ENCODE measurements at regions not wholly inside any gene's neighbourhood (a gene's known extent, or its start where the extent isn't known, plus 50 kb on each side); places are given as distances from the start of the nearest gene placed in this dataset.

DNA sequence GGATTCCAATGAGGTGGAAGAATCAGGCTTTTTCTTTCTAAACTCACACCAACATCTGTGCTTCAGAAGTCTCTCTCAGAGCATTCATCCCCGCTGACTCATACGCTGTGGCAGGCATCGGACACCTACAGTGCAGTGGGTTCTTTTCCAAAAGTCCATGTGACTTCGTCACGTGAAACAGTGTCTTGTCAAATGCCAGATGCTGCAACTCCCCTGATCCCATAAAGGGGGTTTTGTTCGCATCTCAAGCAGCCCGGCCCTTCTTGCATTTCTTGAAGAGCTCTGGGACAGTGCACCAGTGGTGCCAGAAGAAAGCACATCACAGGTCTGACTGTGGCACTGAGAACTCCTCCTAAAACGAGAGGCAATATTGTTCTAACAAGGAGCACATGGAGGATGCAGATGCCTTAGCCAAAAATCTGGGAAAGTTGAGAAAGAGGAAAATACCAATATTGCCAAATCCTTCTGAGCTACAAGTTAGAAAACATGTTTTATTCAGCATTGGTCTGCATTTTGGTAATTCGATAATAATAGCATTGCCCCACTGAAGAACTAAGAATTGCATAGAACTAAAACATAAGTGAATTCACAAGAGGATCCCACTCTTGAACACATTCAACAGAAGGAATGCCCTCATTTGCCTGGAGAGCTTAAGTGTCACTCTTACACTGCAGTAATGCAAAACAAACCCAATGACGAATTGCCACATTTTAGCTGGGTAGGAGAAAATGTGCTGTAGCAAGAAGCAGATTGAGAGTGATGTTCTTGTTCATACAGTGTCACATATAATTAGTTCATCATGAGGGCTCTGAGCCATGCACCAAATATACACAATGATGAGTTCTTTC, 204.4 kb downstream of the CXCL12 start:
- Mint-ChIP-seq H3K4me3 (no peak overlapping the region), H3K27me3 (peaks cover 11% of the 10 kb centered on the region), H3K4me1 (no peaks in the 10 kb centered on the region), H3K9me3 (no peaks in the 10 kb centered on the region), H3K27ac (no peak overlapping the region), H3K36me3 (ENCODE audit: low read depth) (no peaks in the 10 kb centered on the region)
- ATAC-seq (replicated peaks): no peak

DNA sequence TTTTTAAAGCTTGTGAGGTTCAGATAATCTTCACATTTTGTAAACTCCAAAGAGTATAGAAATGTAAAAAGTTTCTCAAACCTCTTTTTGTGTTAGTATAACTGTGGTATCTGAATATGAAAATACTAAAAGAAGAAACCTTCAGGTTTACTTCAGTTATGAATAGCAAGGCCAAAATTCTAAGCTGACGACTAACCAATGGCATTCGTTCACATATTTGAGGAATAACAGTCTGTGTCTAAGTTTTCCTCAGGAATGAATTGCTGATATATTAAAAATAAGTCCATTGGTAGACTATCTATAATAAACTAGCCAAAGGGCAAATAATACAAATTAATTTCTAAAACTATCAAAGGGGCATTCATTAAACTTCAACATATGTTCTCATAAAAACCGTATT, 206.0 kb downstream of the CXCL12 start:
- no peak overlapping the region for H3K4me3 Mint-ChIP-seq
- H3K27me3 Mint-ChIP-seq: peaks cover 3% of the 10 kb centered on the region
- no peak overlapping the region for H3K27ac Mint-ChIP-seq
- H3K4me1 Mint-ChIP-seq: no peaks in the 10 kb centered on the region
- H3K9me3 Mint-ChIP-seq: no peaks in the 10 kb centered on the region
- ATAC-seq (replicated peaks): no peak
- no peaks in the 10 kb centered on the region for H3K36me3 Mint-ChIP-seq (ENCODE audit: low read depth)

DNA sequence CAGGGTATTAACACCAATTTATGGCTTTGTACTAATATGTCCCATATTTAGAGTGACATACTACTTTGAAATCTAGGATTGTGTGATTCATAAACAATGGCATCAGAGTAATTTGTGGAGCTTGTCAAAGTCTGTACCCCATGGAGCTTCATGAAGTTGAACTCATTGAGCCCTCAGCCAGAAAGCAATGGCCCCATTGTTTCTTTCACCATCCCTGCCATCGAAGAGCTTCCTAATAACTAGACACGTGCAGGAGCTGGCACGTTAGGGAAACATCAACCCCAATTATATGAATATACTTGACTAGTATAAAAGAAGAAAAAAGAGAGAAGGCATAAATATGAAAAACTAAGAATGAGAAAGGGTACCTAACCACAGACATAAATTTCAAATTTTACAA, 206.6 kb downstream of the CXCL12 start:
- Mint-ChIP-seq H3K4me3 (no peak overlapping the region), H3K27ac (no peak overlapping the region), H3K4me1 (no peaks in the 10 kb centered on the region), H3K9me3 (no peaks in the 10 kb centered on the region), H3K27me3 (peaks cover 3% of the 10 kb centered on the region), H3K36me3 (ENCODE audit: low read depth) (no peaks in the 10 kb centered on the region)
- no peak for ATAC-seq (replicated peaks)

DNA sequence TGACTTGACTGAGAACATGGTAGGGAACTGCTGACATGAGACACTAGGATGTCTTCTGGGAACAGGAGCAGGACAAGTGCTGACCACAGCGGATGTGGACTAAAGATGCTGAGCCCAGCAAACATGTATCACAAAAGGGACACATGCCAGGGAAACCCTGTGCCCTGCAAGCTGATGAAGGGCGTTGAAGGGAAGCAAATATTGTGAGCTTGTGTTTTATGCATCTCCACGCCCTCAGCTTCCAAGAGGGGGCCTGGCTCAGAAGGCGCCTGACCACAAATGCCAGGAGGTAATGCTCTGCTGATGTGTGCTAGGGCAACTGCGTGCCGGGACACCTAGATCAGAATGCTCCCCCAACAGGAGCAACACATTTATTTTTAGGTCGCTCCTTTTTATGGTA, 207.3 kb downstream of the CXCL12 start:
- no peak overlapping the region for H3K4me3 Mint-ChIP-seq
- H3K27me3 Mint-ChIP-seq: peaks cover 3% of the 10 kb centered on the region
- no peaks in the 10 kb centered on the region for H3K9me3 Mint-ChIP-seq
- H3K36me3 Mint-ChIP-seq (ENCODE audit: low read depth): no peaks in the 10 kb centered on the region
- no peaks in the 10 kb centered on the region for H3K4me1 Mint-ChIP-seq
- ATAC-seq (replicated peaks): no peak
- no peak overlapping the region for H3K27ac Mint-ChIP-seq

DNA sequence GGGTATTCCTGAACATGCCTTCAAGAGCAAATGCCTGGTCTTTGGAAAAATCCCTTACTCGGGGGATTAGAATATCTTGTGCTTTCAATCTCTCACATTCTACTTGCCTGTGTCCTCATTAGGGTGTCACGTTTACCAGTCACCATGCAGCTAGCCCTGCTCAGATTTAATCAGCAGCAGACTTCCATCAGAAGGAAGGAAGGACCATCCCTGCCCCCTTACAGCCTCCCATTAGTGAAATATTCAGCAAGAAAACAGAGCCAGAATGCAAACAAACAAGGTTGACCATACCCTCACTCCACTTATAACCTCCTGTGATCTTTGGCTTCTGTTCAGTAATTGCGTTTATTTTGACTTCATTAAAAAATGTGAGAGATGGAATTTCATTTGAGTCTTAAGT, 208.6 kb downstream of the CXCL12 start:
- Mint-ChIP-seq H3K9me3 (no peaks in the 10 kb centered on the region), H3K27me3 (peaks cover 6% of the 10 kb centered on the region), H3K27ac (no peak overlapping the region), H3K36me3 (ENCODE audit: low read depth) (no peaks in the 10 kb centered on the region), H3K4me3 (no peak overlapping the region), H3K4me1 (no peaks in the 10 kb centered on the region)
- ATAC-seq (replicated peaks): no peak

DNA sequence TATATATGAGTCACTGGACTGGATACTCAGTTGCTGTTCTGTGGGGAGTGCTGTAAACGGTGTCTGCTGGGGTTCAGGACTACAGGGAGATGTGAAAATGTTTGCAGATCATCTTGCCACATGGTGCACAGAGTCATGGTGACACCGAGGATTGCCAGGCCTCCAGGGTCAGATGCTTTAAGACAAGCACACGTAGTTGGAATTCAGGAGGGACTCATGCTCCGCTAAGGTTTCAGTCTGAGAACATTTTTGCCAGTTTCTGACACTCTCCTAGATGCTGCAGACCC, 211.3 kb downstream of the CXCL12 start:
- no peak overlapping the region for H3K27ac Mint-ChIP-seq
- H3K4me1 Mint-ChIP-seq: no peaks in the 10 kb centered on the region
- no peaks in the 10 kb centered on the region for H3K9me3 Mint-ChIP-seq
- peaks cover 9% of the 10 kb centered on the region for H3K27me3 Mint-ChIP-seq
- ATAC-seq (replicated peaks): no peak
- H3K4me3 Mint-ChIP-seq: no peak overlapping the region
- H3K36me3 Mint-ChIP-seq (ENCODE audit: low read depth): no peaks in the 10 kb centered on the region

DNA sequence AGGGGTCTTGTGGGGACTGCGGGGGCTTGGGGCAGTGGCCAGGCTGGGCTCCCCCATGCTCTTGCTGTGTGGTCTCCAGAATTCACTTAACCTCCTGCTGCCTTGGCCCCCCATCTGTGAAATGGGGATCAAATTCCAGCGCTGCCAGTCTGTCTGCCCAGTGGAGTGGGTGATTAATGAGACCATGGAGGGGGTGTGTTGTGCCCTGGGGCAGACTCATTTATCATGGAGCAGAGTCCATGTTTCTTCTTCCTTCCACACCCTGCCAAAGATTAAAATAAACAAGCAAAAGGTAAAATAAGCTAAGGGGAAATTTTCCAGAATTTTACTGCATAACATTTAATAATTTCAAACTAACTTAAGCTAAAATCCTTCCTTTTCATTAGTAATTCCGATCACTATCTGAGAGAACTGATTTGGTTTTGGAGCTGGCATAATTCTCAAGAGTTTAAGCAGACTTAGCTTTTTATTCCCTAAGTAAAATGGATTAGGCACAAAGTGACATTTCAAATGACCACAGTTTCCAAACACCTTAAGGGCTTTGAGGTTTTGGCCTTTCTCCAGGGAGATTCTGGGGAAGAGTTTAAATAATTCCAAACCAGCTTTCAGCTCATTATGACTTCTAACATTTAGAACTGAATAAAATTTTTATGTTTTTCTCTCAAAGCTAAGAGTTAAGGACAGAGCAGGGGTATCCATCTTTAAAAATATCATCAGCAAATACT, 211.9 kb downstream of the CXCL12 start:
- H3K4me1 Mint-ChIP-seq: no peaks in the 10 kb centered on the region
- peaks cover 13% of the 10 kb centered on the region for H3K27me3 Mint-ChIP-seq
- H3K36me3 Mint-ChIP-seq (ENCODE audit: low read depth): no peaks in the 10 kb centered on the region
- no peak overlapping the region for H3K27ac Mint-ChIP-seq
- H3K4me3 Mint-ChIP-seq: no peak overlapping the region
- no peak for ATAC-seq (replicated peaks)
- H3K9me3 Mint-ChIP-seq: no peaks in the 10 kb centered on the region

DNA sequence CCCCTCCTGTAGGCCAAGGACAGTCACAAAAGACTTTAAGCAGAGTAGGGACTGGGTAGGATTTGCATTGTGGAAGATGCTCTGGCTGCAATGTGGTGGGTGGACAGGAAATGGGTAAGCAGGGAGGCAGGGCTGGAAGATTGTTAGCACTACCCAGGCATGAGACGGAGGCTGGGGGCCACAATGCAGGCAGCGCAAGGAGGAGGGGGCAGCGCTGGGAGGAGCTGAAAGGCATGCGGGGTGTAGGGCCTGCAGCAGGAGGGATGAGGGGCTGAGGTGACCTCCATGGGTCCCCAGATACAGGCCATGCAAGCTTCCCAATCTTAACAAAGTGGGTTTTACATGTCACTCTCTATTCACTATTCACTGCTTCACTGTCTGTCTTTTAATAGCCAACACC, 213.1 kb downstream of the CXCL12 start:
- Mint-ChIP-seq H3K27ac (no peak overlapping the region), H3K9me3 (no peaks in the 10 kb centered on the region), H3K36me3 (ENCODE audit: low read depth) (no peaks in the 10 kb centered on the region), H3K4me3 (no peak overlapping the region), H3K27me3 (peaks cover 17% of the 10 kb centered on the region), H3K4me1 (no peaks in the 10 kb centered on the region)
- ATAC-seq (replicated peaks): no peak

DNA sequence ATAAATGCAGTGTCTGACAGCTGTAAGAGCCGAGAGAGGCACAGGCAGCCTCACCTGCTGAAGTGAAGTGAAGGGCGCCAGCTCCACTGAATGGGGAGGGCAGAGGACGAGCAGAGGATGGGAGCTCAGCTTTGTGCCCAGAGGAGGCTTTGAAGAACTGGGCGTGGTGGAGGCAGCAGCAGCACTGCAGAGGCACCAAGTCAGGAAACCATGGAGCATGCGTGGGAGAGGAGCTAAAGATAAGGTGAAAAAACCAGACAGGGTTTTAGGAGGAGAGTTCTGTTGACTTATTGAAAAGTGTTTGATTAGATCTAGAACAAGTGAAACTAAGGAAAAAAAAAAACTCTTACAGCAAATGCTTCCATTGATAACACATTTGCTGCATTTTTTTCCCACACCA, 216.4 kb downstream of the CXCL12 start:
- H3K27ac Mint-ChIP-seq: no peak overlapping the region
- H3K36me3 Mint-ChIP-seq (ENCODE audit: low read depth): no peaks in the 10 kb centered on the region
- peaks cover 17% of the 10 kb centered on the region for H3K27me3 Mint-ChIP-seq
- ATAC-seq (replicated peaks): no peak
- H3K4me1 Mint-ChIP-seq: no peaks in the 10 kb centered on the region
- no peak overlapping the region for H3K4me3 Mint-ChIP-seq
- no peaks in the 10 kb centered on the region for H3K9me3 Mint-ChIP-seq

DNA sequence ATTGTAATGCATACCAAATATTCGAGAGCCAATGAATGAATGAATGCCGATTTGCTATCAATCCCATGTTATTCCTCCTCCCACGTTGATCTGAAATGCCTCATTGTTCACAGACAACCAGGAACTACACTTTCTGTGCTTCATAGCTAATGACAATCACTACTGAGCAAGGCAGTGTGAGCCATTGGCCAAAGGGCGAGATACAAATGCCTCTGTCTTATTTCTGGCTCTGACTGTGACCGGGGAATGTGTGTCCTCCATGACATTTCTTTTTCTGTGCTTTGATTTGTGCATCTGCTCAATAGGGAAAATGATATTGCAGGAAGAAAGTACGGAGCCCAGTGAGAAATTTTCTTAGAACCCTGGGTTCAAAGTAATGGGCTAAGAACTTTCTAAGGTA, 217.1 kb downstream of the CXCL12 start:
- no peak for ATAC-seq (replicated peaks)
- no peak overlapping the region for H3K4me3 Mint-ChIP-seq
- peaks cover 17% of the 10 kb centered on the region for H3K27me3 Mint-ChIP-seq
- H3K27ac Mint-ChIP-seq: no peak overlapping the region
- no peaks in the 10 kb centered on the region for H3K9me3 Mint-ChIP-seq
- no peaks in the 10 kb centered on the region for H3K4me1 Mint-ChIP-seq
- no peaks in the 10 kb centered on the region for H3K36me3 Mint-ChIP-seq (ENCODE audit: low read depth)

DNA sequence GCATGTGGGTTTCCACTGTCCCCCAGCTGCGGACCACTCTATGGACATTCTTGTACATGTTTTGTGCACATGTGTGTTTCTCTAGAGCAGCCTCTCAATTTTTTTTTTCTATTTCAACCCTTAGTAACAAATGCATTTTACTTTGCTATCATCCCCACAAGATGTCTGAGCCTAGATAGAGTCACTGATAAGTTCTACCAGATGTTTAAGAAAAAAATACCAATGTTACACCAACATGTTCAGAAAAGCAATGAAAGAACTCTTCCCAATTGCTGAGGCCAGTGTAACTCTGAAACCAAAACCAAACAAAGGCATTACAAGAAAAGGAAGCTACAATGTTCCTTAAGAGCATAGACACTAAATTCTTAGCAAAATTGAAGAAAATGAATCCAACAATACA, 218.5 kb downstream of the CXCL12 start:
- Mint-ChIP-seq H3K27me3 (peaks cover 16% of the 10 kb centered on the region), H3K9me3 (no peaks in the 10 kb centered on the region), H3K27ac (no peak overlapping the region), H3K4me1 (no peaks in the 10 kb centered on the region), H3K36me3 (ENCODE audit: low read depth) (no peaks in the 10 kb centered on the region), H3K4me3 (no peak overlapping the region)
- ATAC-seq (replicated peaks): no peak

DNA sequence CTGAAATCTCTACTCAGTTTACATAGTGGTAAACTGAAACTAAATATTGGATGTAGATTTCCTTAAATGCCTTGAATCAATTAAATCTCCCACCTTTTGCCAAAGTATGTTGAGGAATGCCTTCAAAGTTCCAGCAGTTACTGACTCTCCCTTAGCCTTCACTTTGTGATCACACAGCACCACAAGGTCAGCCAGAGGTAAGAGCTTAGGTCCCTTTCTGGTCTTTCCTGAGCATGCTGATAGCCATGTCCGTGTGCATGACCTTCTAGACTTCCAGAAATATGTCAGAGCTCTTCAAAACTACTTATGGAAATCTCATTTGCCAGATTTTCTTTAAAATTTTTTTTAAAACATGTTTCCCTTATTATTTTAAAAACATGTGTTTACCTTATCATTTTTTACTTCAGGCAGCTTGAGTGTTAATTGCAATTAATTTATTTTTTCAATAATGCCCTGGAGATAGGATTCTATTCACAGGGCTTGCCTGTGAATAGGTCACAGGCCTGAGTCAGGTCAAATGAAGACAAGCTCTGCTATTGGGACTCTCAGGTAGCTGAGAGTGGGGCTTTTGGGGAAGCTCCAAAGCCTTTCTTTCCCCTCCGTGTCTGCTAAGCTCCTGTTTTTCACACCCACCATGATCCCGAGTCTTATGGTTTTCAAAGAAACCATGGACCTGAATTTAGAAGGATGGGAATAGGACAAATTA, 220.5 kb downstream of the CXCL12 start:
- Mint-ChIP-seq H3K9me3 (no peaks in the 10 kb centered on the region), H3K4me3 (no peak overlapping the region), H3K36me3 (ENCODE audit: low read depth) (no peaks in the 10 kb centered on the region), H3K4me1 (no peaks in the 10 kb centered on the region), H3K27ac (no peak overlapping the region), H3K27me3 (peaks cover 8% of the 10 kb centered on the region)
- ATAC-seq (replicated peaks): no peak

DNA sequence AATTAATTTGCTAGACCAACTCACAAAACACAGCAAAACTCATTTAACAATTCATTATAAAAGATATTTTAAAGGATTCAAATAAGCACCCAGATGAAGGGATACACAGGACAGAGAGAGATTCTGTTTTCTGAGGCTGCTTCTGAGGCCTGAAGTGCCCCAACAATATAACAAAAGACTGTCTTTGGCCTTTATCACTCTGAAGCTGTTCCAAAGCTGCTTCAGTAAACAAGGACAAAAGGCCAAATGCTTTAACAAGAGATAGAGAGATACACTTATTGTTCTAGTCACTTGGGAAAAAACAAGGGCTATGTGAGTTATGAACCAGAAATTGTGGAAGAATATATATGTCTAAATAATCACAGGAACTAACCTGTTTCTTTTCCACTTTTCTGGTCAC, 223.7 kb downstream of the CXCL12 start:
- Mint-ChIP-seq H3K9me3 (no peaks in the 10 kb centered on the region), H3K27ac (peak overlapping the region; percentile 5), H3K36me3 (ENCODE audit: low read depth) (no peaks in the 10 kb centered on the region), H3K4me1 (no peaks in the 10 kb centered on the region), H3K27me3 (no peaks in the 10 kb centered on the region), H3K4me3 (no peak overlapping the region)
- no peak for ATAC-seq (replicated peaks)

DNA sequence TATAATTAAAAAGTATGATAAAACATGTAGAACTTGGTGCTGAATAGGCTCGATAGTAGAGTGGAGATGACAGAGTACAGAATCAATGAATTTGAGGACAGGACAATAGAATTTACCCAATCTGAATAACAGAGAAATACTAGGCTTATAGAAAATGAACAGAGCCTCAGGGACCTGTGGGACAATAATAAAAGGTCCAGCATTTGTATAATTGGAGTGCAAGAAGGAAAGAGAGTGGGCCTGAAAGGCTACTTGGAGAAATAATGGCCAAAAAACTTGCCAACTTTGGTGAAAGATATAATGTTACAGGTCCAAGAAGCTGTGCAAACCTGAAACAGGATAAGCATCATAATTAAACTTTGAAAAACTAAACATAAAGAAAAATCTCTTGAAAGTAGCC, 227.3 kb downstream of the CXCL12 start:
- Mint-ChIP-seq H3K4me3 (no peak overlapping the region), H3K27ac (no peak overlapping the region), H3K9me3 (no peaks in the 10 kb centered on the region), H3K27me3 (no peaks in the 10 kb centered on the region), H3K4me1 (no peaks in the 10 kb centered on the region), H3K36me3 (ENCODE audit: low read depth) (no peaks in the 10 kb centered on the region)
- no peak for ATAC-seq (replicated peaks)

DNA sequence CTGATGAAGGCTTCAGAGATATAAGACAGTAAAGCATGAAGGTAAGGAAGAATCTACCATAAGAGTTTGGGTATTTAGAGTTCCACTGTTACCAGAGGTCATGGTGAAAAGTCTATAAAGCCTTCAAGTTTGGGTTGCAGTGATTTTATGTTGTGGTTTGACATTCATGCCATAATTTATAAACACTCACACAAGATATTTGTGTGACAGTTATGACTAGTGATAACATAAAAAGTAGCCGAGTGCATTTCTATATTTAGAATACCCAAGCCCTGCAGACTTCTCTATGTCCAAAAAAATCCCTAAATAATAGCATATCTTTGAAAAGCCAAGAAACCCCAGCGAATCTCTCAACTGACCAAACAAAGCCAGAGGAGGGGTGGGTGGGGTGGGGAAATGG, 229.9 kb downstream of the CXCL12 start:
- no peak overlapping the region for H3K27ac Mint-ChIP-seq
- H3K36me3 Mint-ChIP-seq (ENCODE audit: low read depth): no peaks in the 10 kb centered on the region
- peaks cover 8% of the 10 kb centered on the region for H3K27me3 Mint-ChIP-seq
- H3K9me3 Mint-ChIP-seq: peaks cover 4% of the 10 kb centered on the region
- H3K4me3 Mint-ChIP-seq: no peak overlapping the region
- no peaks in the 10 kb centered on the region for H3K4me1 Mint-ChIP-seq
- no peak for ATAC-seq (replicated peaks)

Measured in activated T-helper 17 cell treated with anti-CD3 and anti-CD28 coated beads, Interleukin-2, amount 50 U/mL, for 72 hours (primary cell).